ENCODE measurements at regions not wholly inside any gene's neighbourhood (a gene's known extent, or its start where the extent isn't known, plus 50 kb on each side); places are given as distances from the start of the nearest gene placed in this dataset.

- TF ChIP-seq POLR2A (IDR thresholded peaks at IDR 0.05) (no peak), CTCF (IDR thresholded peaks at IDR 0.05) (no peak)
Measured at GRCh38 chr6:21450149-21450548, 143.4 kb upstream of the SOX4 start.

Data from adrenal gland (tissue), 5 donors.